ENCODE measurements at regions not wholly inside any gene's neighbourhood (a gene's known extent, or its start where the extent isn't known, plus 50 kb on each side); places are given as distances from the start of the nearest gene placed in this dataset.

- WGBS, 2 experiments: 87 to 91% methylated on average over 4 of the region's 4 CpGs
- Histone ChIP-seq H3K4me1 (ENCODE audit: control insufficient read depth, insufficient read depth, low read length) (no peaks in the 10 kb centered on the region), H3K27ac (ENCODE audit: insufficient read depth, low read depth, low read length, poor library complexity, severe bottlenecking) (no peak overlapping the region), H3K36me3 (ENCODE audit: control insufficient read depth, insufficient read depth, low read length) (no peaks in the 10 kb centered on the region), H3K27me3 (ENCODE audit: control insufficient read depth, insufficient read depth, low read length, poor library complexity, severe bottlenecking) (no peaks in the 10 kb centered on the region), H3K4me3 (ENCODE audit: insufficient read depth, low read depth, low read length) (no peak overlapping the region), H3K9me3 (ENCODE audit: control insufficient read depth, low read length) (no peaks in the 10 kb centered on the region)
Measured at GRCh38 chr5:74918232-74918669, 52.1 kb upstream of the FAM169A start.

- 92 to 96% methylated on average over 7 of the region's 7 CpGs for WGBS, 2 experiments
- H3K36me3 ChIP-seq (ENCODE audit: control insufficient read depth, insufficient read depth, low read length): no peaks in the 10 kb centered on the region
- no peaks in the 10 kb centered on the region for H3K4me1 ChIP-seq (ENCODE audit: control insufficient read depth, insufficient read depth, low read length)
- no peaks in the 10 kb centered on the region for H3K27me3 ChIP-seq (ENCODE audit: control insufficient read depth, insufficient read depth, low read length, poor library complexity, severe bottlenecking)
- H3K9me3 ChIP-seq (ENCODE audit: control insufficient read depth, low read length): no peaks in the 10 kb centered on the region
- no peak overlapping the region for H3K27ac ChIP-seq (ENCODE audit: insufficient read depth, low read depth, low read length, poor library complexity, severe bottlenecking)
- no peak overlapping the region for H3K4me3 ChIP-seq (ENCODE audit: insufficient read depth, low read depth, low read length)
Measured at GRCh38 chr5:74916831-74917710, 50.9 kb upstream of the FAM169A start.

Measured in ectodermal cell (in vitro differentiated cells).